HG02938 (cell line): ENCODE measurements at regions not wholly inside any gene's neighbourhood (a gene's known extent, or its start where the extent isn't known, plus 50 kb on each side); places are given as distances from the start of the nearest gene placed in this dataset.
"Not testable (repeated sequence)": the region's sequence is repeated elsewhere in the genome, so short reads cannot be mapped to it uniquely, and the experiment has no call there.

Experiments
- ATAC-seq: cut with Tn5 transposase; IDR thresholded peaks from one replicate; pipeline ENCODE4 v1.9.1; 2021; ENCODE audit warnings: mild to moderate bottlenecking, moderate library complexity; ENCODE audit not compliant: unreplicated experiment

DNA sequence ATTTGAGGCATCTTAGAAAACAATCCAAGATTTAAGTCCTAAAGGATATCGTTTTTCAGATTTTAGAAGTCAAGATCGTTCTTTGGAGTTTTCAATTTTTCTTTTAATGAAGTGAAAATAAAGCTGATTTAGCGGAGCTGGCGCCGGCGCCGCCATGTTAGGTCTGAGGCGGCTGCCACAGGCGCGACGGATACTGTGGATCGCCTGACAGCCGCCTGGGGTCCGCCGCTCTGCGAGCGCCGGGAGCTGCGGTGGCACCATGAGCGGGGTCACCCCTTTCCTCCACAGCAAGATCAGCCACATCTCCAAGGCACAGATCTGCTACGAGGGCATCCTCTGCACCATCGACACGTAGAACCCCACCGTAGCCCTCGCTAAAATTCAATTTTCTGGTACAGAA is 247.2 kb downstream of the GJA1 start:
- ATAC-seq = no peak

GRCh38 chr6:121685806-121686205 is 250.4 kb downstream of the GJA1 start:
- ATAC-seq = not testable (repeated sequence)

- ATAC-seq = no peak
Observed at GRCh38 chr6:121686611-121687023, 251.2 kb downstream of the GJA1 start.

DNA sequence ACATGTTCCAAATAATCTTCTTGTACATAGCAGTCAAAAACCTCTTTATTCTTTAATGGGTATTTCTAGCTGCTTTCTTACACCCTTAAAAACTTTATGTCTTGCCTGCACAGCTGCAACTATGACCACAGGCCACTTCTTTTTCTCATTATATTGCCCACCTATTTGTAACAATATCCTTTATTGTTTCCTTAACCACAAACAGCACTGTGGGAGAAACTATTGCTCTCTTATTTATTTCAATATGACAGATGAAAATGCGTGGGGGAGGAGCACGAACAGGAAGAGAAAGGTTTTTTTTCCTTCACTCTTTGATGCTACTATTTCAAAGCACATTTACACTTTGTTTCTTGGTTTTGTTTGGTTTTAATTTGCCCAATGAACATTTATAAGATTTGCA is 253.5 kb downstream of the GJA1 start:
- ATAC-seq = no peak

DNA sequence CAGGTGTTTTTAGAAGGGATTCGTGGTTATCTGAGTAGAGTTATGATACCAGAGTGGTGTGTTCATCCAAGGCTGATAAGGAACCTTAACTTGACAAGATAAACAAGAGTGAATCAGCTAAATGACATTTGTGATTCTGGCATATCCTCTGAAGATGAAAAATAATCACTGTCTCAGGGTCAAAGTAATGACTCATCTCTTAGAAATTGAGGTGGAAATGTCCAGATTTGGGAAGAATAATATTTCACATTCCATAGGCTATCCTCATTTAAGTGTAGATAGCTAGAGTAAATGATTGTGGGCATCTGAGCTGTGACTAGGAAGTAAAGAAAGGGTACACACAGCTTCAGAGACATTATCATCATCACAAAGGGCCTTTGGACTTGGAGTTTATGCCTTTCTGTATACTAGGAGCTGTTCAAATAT is 255.7 kb downstream of the GJA1 start:
- ATAC-seq = no peak

GRCh38 chr6:121694389-121694788 is 258.9 kb downstream of the GJA1 start:
- no peak for ATAC-seq

DNA sequence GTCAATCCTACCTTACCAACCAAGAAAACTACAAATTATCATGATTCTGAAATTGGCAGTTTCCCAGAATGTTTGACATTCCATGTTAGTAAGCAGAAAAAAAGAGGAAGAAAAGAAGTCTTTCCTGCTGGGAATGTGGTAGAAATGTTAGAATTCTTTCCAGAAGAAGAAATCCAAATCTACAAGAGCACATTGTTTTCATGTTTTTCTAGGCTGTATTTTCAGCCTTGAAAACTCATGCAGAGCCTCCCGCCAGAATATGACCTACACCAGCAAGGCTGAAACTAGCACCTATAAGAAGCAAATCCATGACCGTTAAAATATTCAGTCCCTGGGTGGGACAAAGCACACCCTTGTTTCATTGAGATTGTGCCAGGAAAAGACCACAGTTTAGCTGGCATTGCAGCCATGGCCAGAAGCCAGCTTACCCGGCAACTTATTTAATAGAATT is 259.4 kb downstream of the GJA1 start:
- no peak for ATAC-seq

DNA sequence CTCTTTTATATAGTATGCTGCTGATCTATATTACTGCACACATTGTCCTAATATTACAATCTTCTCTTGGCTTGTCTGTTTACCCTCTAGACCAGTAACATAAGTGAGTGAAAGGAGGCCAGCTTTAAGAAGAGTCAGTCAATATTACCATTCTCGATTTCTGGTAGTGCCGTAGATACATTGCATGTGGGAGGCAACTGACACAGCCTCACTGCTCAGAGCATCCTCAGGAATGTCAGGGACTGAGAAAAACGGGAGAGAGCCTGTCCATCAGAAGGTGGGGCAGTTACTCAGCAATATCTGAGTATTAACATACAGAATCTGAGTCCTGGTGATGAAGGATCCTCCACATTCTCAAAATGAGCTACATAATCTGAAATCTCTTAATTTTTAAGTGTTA is 259.9 kb downstream of the GJA1 start:
- ATAC-seq = no peak

DNA sequence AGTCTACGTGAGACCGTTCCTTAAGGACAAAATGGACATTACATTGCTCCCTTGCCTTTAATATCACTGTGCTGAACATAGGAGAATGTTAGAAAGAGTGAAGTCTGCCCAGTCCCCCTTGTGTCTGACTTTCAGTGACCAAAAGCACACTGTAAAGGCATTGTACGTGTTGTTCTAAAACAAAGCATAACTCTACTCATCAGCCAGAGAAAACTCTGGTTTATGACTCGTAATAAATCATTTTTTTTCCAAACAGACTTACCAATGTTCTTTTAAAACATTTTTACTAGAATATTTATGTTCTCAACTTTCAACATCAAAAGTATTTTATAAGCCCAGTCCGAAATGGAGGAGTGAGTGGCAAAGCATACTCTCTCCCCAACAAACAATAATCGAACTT is 262.5 kb downstream of the GJA1 start:
- no peak for ATAC-seq

- no peak for ATAC-seq
Observed at GRCh38 chr6:121698617-121699016, 263.2 kb downstream of the GJA1 start.

- not testable (repeated sequence) for ATAC-seq
Observed at GRCh38 chr6:121703129-121703528, 267.7 kb downstream of the GJA1 start.

GRCh38 chr6:121711472-121711871 is 276.0 kb downstream of the GJA1 start:
- ATAC-seq = no peak

GRCh38 chr6:121717686-121718085 is 282.2 kb downstream of the GJA1 start:
- ATAC-seq = no peak

- not testable (repeated sequence) for ATAC-seq
Observed at GRCh38 chr6:121720867-121721266, 285.4 kb downstream of the GJA1 start.

GRCh38 chr6:121723623-121724022 is 288.2 kb downstream of the GJA1 start:
- no peak for ATAC-seq

DNA sequence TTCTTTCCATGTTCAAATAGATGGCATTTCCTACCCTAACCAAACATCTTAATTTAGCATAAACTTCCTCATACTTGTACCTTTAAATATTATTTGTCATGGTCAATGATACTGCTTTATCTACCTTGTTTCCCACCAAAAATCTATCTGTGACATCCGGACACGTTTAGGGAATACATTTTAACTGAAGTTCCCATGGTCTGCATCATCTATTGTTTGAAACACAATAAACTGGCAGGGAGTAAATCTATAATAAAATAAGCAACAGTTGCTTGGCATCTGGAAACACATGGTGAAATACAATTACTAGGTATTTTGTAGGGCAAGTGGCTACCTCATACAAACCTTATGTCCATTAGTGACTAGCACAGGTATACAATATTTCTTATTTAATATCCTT is 289.1 kb downstream of the GJA1 start:
- ATAC-seq = no peak

GRCh38 chr6:121726596-121726995 is 291.1 kb downstream of the GJA1 start:
- no peak for ATAC-seq

- no peak for ATAC-seq
Observed at GRCh38 chr6:121730616-121731015, 295.2 kb downstream of the GJA1 start.

DNA sequence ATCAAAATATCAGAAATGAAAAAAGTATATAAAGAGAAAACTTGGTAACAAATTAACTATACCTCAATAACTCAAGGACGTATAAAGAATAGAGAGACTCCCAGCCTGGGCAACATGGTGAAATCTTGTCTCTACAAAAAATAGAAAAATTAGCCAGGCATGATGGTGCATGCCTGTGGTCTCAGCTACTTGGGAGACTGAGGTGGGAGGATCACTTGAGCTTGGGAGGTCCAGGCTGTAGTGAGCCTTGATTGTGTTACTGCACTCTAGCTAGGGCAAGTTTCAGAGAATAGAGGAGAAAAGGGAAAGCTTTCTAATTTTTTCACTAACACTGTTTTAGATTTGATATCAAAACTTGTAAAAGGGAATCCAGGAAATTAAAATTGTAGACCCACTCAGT is 295.9 kb downstream of the GJA1 start:
- no peak for ATAC-seq

DNA sequence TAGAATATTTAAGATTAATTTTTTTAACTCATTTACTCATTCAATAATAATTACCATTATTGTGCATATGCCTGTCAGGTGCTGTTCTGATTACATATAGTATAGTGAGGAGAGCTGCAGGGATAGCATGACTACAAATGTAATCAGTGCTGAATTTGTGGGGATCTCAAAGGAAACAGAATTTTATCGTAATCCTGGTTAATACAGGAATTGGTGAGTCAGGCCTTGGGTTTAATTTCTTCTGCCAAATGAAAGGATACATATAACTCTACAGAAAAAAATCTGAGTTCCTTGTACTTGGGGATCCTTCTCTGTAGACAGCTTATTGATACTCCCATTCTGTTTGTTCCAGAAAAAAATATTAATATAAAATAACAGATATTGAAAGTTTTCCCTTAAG is 297.2 kb downstream of the GJA1 start:
- no peak for ATAC-seq

GRCh38 chr6:121733234-121733633 is 297.8 kb downstream of the GJA1 start:
- ATAC-seq = no peak

DNA sequence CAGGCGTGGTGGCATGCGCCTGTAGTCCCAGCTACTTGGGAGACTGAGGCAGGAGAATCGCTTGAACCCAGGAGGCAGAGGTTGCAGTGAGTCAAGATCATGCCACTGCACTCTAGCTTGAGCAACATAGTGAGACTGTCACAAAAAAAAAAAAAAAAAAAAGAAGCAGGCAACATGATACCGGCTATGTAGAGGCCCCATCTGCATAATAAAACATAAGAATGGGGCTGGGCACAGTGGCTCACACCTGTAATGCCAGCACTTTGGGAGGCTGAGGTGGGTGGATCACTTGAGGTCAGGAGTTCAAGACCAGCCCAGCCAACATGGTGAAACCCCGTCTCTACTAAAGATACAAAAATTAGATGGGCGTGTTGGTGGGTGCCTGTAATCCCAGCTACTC is 304.7 kb downstream of the GJA1 start:
- ATAC-seq = not testable (repeated sequence)

- ATAC-seq = no peak
Observed at GRCh38 chr6:121743691-121744090, 308.2 kb downstream of the GJA1 start.

DNA sequence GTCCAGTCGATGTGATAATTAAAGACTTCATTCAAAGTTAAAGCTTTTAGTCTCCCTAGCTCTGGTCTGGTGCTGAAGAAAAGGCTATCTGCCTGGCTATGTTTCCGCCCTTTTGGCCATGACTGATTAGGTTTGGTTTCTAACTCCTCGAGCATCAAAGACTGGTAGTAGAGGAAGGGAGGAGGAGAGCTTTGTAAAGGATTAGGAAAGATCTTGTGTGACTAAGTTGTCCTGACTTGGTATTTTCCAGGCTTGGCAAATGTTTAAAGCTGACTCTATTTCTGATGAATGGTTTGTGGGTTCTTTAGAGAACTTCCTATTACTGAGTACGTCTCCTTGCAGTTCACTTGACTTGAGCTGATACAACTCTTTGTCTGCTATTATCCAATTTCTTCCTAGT is 312.9 kb downstream of the GJA1 start:
- no peak for ATAC-seq
